NOMO-1 treated with DMSO at 0.1 percent for 48 hours (cell line): ENCODE measurements at regions not wholly inside any gene's neighbourhood (a gene's known extent, or its start where the extent isn't known, plus 50 kb on each side); places are given as distances from the start of the nearest gene placed in this dataset.

ENCODE experiments used
- DNase-seq: peaks from one replicate; lab custom pipeline; 2025; ENCODE audit not compliant: unreplicated experiment; lab: John Stamatoyannopoulos, UW

DNA sequence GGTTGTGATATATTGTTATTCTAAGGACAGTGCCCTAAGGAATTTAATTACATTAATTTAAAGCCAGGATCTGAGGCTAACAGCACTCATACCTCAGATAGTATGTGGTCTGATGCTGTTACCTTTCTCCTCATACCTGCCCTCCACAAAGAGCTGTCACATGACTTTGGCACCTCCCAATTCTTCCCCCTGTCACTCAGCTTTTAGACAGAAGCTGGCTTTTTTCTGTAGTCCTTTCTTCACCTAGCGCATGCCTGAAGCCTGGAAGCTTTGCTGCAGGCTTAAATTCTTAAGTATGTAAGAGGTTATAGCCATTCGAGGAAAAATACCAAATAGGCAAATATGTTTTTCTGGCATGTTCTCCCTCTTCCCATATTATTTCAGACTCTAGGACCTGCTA is 61.0 kb upstream of the ADAMTS19 start:
- no peak for DNase-seq

GRCh38 chr5:129400395-129400983 is 59.6 kb upstream of the ADAMTS19 start:
- DNase-seq = no peak

DNA sequence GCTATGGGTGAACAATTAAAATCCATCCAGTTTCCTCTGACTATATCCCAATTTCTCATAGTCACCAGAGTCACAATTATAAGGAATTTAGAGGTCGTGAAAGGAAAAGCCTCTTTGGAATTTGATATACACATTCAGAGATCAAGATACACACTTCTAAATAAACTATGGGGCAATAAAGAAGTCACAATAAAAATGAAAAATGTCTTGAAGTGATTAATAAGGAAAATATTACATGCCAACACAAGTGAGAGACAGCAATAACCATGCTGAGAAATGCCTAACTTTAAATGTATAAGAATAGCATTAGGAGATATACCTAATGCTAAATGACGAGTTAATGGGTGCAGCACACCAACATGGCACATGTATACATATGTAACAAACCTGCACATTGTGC is 54.9 kb upstream of the ADAMTS19 start:
- no peak for DNase-seq

DNA sequence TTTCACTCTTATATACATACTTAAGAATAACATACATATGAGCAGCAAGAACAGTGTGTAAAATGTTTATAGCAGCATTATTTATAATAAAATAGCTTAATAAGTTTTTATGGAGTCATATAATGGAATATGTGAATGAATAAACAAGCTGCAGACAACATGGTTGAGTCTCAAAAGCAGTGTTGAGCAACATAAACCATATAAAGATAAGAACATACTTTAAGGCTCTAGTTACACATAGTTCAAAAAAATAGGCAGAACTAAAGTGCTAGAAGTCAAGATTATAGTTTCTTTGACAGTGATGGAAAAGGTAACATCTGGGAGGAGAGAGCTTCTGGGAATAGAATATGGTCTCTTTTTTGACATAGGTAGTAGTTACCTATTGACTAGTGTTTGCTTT is 53.7 kb upstream of the ADAMTS19 start:
- no peak for DNase-seq
